Stomach (tissue), 8 donors: ENCODE measurements at regions not wholly inside any gene's neighbourhood (a gene's known extent, or its start where the extent isn't known, plus 50 kb on each side); places are given as distances from the start of the nearest gene placed in this dataset.

Experiments used
- DNase-seq, 2 donors: peaks; one replicate each; pipeline versions ENCODE4 v3.0.0 to v3.0.0-alpha.2; 2013 to 2019
- H3K27ac ChIP-seq, 5 donors: fragments of 200-600 bp in 4 of 5; sonication (generic) in 4 of 5; one replicate each; pipeline ENCODE4 v1.5.1; 2013 to 2019; ENCODE audit warnings: mild to moderate bottlenecking in 1 of 5, moderate library complexity in 1 of 5
- H3K27me3 ChIP-seq, 3 donors: fragments of 200-600 bp; sonication (generic); one replicate each; pipeline ENCODE4 v1.5.1; 2017 to 2019; ENCODE audit warnings: mixed run types in 1 of 3
- H3K36me3 ChIP-seq, 4 donors: fragments of 200-600 bp; sonication (generic); 1 replicate in 3 of 4; 2 replicates in 1 of 4; pipeline ENCODE4 v1.5.1; 2016 to 2019
- H3K4me1 ChIP-seq, 4 donors: fragments of 200-600 bp; sonication (generic); one replicate each; pipeline ENCODE4 v1.5.1; 2016 to 2019
- H3K4me3 ChIP-seq, 4 donors: fragments of 200-600 bp; sonication (generic) in 3 of 4; one replicate each; pipeline ENCODE4 v1.5.1; 2016 to 2019; ENCODE audit warnings: mild to moderate bottlenecking in 1 of 4
- H3K9me3 ChIP-seq, 4 donors: fragments of 200-600 bp; sonication (generic); one replicate each; pipeline ENCODE4 v1.5.1; 2016 to 2019
- CTCF ChIP-seq, 7 experiments: fragments of 450-650 bp in 4 of 7; fragments of 200-600 bp in 3 of 7; sonication (generic) in 3 of 7; IDR thresholded peaks; one replicate each; pipeline ENCODE4 v1.5.1; 2016 to 2019; ENCODE audit warnings: antibody characterized with exemption in 7 of 7, control low read depth in 2 of 7, mild to moderate bottlenecking in 1 of 7
- EP300 ChIP-seq: sonication (generic); formaldehyde crosslinking; IDR thresholded peaks from one replicate; pipeline ENCODE4 v1.6.1; 2017; ENCODE audit warnings: antibody characterized with exemption
- POLR2A ChIP-seq, 4 donors: fragments of 450-650 bp; IDR thresholded peaks; one replicate each; pipeline ENCODE4 v1.6.1; 2016; ENCODE audit warnings: antibody characterized with exemption in 4 of 4, control low read depth in 2 of 4, mild to moderate bottlenecking in 1 of 4, moderate library complexity in 1 of 4
- POLR2AphosphoS5 ChIP-seq, 3 donors: sonication (generic); formaldehyde crosslinking; IDR thresholded peaks; one replicate each; pipeline ENCODE4 v1.6.1; 2016; ENCODE audit warnings: antibody characterized with exemption in 3 of 3
- WGBS, 5 donors: extraction: QIAGEN DNeasy Blood & Tissue Kit in 3 of 5; methylation state at CpG; one replicate each; pipeline versions ENCODE4 v1.1.5 to v1.1.7; 2013 to 2018; 5-methylcytosine and 5-hydroxymethylcytosine counted together
- intact Hi-C: fragments of 100-400 bp; cut with DNase I; formaldehyde crosslinking; loops from one replicate; pipeline ENCODE4 v1.15.1; 2023; ENCODE audit warnings: low total_unique reads
- donor health status: healthy with polysubstance abuse.
- donor health status: Bipolar disorder and iron deficiency.
- donor health status: healthy.

- Histone ChIP-seq H3K4me3 (no peak overlapping the region), H3K4me1 (no peaks in the 10 kb centered on the region), H3K36me3 (no peaks in the 10 kb centered on the region), H3K27me3 (no peaks in the 10 kb centered on the region), H3K9me3 (no peaks in the 10 kb centered on the region), H3K27ac (no peak overlapping the region)
- intact Hi-C loops = no loop called here
- no peak for TF ChIP-seq POLR2A (IDR thresholded peaks at IDR 0.05)
- no peak for TF ChIP-seq EP300
- no peak for TF ChIP-seq CTCF (IDR thresholded peaks at IDR 0.05)
- TF ChIP-seq POLR2AphosphoS5 (IDR thresholded peaks at IDR 0.05) = no peak
- DNase-seq = no peak
These were observed 667.2 kb downstream of the BRINP1 start for GRCh38 chr9:118701985-118702384.

DNA sequence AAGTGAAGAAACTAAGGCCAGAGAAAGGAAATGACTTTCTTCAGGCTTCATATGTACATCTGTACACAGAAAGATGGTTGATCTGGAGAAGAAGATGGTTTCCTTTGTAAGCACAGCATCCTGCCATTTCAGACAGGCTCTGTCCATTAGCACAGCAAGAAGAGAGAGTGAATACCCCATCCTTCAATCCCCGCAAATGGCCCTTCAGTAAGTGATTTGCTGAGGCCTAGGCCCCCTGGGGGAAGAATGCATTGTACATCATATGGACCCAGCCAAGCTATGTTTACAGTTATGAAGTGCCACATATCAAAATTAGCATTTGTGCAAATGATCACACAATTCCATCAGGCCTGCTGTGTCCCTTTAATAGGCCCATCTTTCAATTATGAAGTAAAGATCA is 657.4 kb downstream of the BRINP1 start:
- H3K4me3 ChIP-seq = no peak overlapping the region
- DNase-seq = no peak
- no peaks in the 10 kb centered on the region for H3K9me3 ChIP-seq
- intact Hi-C loops = no loop called here
- no peaks in the 10 kb centered on the region for H3K36me3 ChIP-seq
- WGBS, 5 donors = 87 to 94% (median 90%) methylated on average over 1 of the region's 1 CpG
- H3K27me3 ChIP-seq = no peaks in the 10 kb centered on the region
- H3K4me1 ChIP-seq = no peaks in the 10 kb centered on the region
- H3K27ac ChIP-seq = no peak overlapping the region
- TF ChIP-seq POLR2AphosphoS5 (IDR thresholded peaks at IDR 0.05) (no peak), POLR2A (IDR thresholded peaks at IDR 0.05) (no peak), EP300 (no peak), CTCF (IDR thresholded peaks at IDR 0.05) (no peak)

DNA sequence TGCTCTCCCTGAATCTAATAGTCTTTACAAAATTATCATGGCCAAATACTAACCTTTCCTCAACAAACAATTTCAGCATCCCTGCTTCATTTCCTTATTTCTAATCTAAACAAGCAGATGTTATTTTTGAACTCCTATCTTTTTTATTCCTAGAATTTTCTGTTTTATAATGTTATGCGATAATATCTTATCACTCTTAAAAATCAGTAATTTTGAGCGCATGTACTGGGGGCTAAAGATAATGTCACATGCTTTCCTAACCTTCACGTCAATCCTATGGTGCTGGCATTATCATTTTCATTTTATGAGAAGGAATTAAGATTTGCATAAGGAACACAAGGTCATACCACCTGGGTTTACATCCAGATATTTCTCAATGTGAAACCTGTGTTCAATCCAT is 648.0 kb downstream of the BRINP1 start:
- Histone ChIP-seq H3K27me3 (no peaks in the 10 kb centered on the region), H3K27ac (no peak overlapping the region), H3K36me3 (no peaks in the 10 kb centered on the region), H3K9me3 (peaks cover 0 to 5% (median 2%) of the 10 kb centered on the region in 4 donors), H3K4me1 (no peaks in the 10 kb centered on the region), H3K4me3 (no peak overlapping the region)
- TF ChIP-seq CTCF (IDR thresholded peaks at IDR 0.05) (no peak), EP300 (no peak), POLR2AphosphoS5 (IDR thresholded peaks at IDR 0.05) (no peak)
- DNase-seq = no peak
- intact Hi-C loops = no loop called here
- 82 to 86% (median 85%) methylated on average over 3 of the region's 3 CpGs for WGBS, 5 donors

- intact Hi-C loops = no loop called here
- Histone ChIP-seq H3K27me3 (no peaks in the 10 kb centered on the region), H3K4me3 (no peak overlapping the region), H3K9me3 (peaks cover 0 to 11% (median 2%) of the 10 kb centered on the region in 4 donors), H3K4me1 (no peaks in the 10 kb centered on the region), H3K27ac (no peak overlapping the region), H3K36me3 (no peaks in the 10 kb centered on the region)
- no peak for DNase-seq
- TF ChIP-seq EP300 (no peak), POLR2A (IDR thresholded peaks at IDR 0.05) (no peak), POLR2AphosphoS5 (IDR thresholded peaks at IDR 0.05) (no peak)
- 20 to 30% (median 26%) methylated on average over 2 of the region's 2 CpGs for WGBS, 5 donors
These were observed 647.3 kb downstream of the BRINP1 start for GRCh38 chr9:118721923-118722322.

DNA sequence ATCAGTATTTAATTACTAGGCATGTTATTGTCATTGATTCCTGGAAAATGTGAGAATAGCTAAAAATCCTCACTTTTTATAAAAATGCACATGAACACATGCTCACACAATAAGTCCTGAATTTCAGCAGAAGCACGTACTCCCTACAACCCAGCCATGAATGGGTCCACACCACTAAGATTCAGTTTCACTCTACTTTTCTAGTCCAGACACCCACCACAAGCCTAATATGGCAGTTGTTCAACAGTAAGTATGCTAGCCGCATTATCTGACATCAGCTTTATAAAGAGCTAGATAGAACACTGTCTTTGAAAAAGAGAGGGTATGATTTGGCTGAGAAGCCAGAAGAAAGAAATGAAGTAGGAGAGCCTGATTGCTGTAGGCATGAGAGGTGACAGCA is 639.3 kb downstream of the BRINP1 start:
- 87 to 99% (median 91%) methylated on average over 2 of the region's 2 CpGs for WGBS, 5 donors
- H3K4me1 ChIP-seq = no peaks in the 10 kb centered on the region
- H3K36me3 ChIP-seq = no peaks in the 10 kb centered on the region
- intact Hi-C loops = no loop called here
- no peak for TF ChIP-seq POLR2AphosphoS5 (IDR thresholded peaks at IDR 0.05)
- no peak for TF ChIP-seq POLR2A (IDR thresholded peaks at IDR 0.05)
- TF ChIP-seq CTCF (IDR thresholded peaks at IDR 0.05) = no peak
- TF ChIP-seq EP300 = no peak
- DNase-seq = no peak
- H3K4me3 ChIP-seq = no peak overlapping the region
- H3K9me3 ChIP-seq = peaks cover 0 to 10% (median 4%) of the 10 kb centered on the region in 4 donors
- no peak overlapping the region for H3K27ac ChIP-seq
- H3K27me3 ChIP-seq = peaks cover 0 to 6% (median 0%) of the 10 kb centered on the region in 3 donors
